DMS79 treated with DMSO at 0.1 percent for 48 hours (cell line): ENCODE measurements at regions not wholly inside any gene's neighbourhood (a gene's known extent, or its start where the extent isn't known, plus 50 kb on each side); places are given as distances from the start of the nearest gene placed in this dataset.

Experiments used
- DNase-seq: peaks from one replicate; lab custom pipeline; 2025; lab: John Stamatoyannopoulos, UW

- DNase-seq, result no peak
Measured at GRCh38 chr3:72322264-72322976, 525.8 kb downstream of the SHQ1 start.

DNA sequence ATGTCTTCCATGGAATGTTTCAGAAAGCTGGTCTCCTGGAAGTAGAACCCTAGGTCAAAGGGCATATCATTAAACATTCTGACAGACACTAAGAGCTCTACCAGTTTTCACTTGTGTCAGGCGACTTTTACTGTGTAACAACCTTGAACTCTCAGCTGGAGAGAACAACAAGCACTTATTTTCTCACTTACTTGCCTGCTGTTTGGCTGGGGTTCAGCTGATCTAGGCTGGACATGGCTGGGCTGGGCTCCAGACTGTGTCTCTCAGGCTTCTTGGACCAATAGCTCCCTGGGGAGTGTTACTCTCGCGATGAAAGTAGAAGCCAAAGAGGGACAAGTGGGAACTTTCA, 527.3 kb downstream of the SHQ1 start:
- DNase-seq, result no peak

DNA sequence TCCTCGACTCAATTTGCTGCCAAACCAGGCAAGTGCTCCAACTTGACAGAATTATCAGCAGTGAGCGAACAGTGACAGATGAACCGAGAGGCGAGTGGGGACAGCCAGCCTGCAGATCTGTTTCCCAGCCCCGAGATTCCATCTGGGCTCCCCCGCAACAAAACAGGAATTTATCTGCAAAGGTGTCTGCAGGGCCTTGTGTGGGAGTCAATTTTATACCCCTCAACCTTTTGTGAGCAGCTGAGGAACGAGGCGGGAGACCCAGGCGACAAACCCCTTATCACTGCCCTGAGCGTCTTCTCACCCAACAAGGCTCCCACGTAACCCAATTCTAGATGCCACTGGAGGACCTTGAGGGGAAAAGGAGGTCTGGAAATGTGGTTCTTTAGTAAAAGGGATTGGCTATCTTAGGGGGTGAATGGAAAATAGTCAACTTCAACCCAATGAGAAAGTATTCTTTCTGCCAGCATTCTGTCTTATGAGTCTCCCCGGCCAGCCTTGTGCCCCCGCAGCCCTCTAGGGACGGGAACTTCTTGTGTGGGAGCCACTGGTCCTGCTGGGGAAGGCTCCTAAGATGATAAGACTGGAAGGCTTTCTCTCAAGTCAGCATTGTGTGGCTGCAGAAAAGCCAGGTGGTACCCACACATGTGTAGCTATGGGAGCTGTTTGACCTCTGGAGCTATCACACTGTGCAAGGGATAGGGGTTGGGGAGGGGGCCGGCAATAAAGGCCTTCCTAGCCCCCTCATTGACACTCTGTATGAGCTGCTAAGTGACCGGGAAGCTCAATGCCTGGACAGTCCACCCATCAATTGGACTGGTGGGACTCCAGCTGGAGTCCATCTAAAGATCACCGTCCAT, 527.9 kb downstream of the SHQ1 start:
- no peak for DNase-seq

- no peak for DNase-seq
Measured at GRCh38 chr3:72319194-72320094, 528.8 kb downstream of the SHQ1 start.

DNA sequence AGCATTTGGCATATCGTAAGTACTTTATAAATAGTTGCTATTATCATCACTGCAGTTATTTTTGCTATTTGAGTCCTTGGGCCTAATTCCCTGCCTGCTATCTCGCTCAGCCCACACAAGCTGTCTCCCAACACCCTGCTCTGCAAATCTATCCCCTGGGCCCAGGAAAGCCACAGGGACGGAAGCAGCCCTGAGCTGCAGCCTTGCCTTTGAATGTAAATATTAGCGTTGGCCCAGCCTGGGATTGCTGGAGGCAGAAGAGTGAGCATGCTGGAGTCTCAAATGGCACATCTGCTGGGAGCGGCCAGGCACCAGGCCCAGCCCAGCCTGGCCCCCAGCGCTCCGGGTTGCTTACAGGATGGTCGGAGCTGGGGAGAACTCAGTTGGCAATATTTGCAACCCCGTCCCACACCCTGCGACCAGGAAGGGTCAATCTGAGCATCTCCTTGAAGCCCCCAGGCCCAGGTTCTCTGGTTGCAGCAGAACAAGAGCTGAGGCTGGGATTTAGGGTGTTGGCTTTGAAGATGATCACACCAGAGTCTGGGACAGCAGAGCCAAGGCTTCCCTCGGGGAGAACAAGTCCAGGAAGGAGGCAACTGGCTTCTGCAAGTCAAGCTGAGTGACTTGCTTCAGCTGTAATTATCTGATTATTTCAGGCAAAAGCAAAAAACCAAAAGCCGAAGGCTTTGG, 529.6 kb downstream of the SHQ1 start:
- no peak for DNase-seq

- no peak for DNase-seq
Measured at GRCh38 chr3:72317491-72317890, 530.8 kb downstream of the SHQ1 start.

GRCh38 chr3:72316501-72317279, 531.6 kb downstream of the SHQ1 start:
- no peak for DNase-seq

- no peak for DNase-seq
Measured at GRCh38 chr3:72313308-72313707, 528.4 kb upstream of the PROK2 start.

DNA sequence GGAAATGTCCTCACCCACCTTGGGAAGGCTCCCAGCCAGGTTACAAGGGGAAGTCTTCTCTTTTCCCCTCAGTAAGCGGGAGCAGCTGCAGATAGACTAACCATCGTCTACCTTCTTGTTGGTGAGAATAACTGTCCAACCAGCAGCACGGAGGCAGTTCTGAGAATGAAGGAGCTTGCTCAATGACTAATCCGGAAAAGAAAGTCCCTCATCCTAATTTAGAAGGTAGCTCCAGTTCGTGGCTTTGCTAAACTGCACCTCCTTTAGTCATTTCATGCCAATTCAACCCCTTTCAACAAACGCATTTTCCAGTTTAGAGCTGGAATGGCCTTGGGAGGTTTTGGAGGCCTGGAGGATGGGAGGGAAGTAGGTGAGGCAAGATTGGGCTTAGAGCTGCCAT, 527.4 kb upstream of the PROK2 start:
- no peak for DNase-seq

DNA sequence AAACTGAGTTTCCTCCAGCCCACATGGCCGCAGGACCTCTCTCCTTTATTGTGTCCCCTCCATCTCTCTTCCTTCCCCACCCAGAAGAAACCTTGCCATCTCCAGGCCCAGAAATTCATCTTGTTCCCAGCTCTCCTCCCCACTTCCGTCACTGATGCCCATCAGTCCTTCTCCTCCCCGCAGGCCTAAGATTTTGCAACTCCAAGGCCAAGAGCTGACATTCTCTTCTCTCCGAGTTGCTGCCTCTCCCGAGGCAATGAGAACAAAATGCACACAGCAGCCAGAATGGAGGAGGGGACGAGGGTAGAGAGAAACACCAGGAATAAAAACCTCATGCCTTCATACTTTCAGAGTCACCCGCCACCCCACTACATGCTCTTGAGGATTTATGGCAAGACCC, 526.5 kb upstream of the PROK2 start:
- no peak for DNase-seq

DNA sequence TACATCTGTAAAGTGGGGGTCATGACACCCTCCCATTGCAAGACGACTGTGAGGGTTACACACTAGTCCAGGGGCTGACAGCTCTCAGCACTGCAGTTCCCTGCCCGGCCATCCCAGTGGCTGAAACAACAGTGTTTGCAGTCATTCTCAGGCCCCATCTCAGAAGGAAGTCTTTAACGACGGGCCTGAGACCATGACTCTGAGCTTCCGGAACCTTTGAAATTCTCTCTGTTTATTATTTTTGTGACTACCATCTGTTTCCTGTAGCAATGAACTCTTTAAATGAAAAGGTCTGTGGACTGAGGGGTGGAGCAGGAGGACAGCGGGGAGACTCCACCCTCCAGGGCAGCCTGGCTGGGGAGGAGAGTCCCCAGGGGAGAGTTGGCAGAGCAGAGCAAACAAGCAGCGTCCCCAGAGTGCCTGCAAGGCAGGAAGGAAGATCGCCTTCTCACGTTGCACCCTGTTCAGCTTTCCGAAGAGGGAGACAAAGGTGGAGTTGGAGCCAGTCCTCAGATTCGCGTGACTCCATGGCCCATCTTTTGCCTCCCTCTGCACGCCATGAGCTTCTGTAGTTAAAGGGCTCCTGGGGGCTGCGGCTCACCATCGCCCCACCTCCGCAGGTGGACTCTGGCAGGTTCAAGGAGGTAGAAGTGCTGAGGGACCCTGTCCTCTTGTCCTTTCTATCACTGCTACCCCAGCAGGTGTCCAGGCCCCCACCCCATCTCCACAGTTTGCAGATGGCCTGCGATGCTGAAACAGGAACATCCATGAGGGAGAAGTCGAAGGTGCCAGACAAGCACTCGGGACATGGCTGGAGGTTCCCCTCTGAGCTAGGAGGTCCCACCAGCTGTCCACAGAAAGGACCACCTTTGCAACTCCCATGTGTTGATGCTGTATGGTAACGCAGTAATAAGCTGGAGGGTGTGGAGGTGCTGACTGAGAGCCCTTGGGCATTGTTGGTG, 525.8 kb upstream of the PROK2 start:
- DNase-seq, result no peak

DNA sequence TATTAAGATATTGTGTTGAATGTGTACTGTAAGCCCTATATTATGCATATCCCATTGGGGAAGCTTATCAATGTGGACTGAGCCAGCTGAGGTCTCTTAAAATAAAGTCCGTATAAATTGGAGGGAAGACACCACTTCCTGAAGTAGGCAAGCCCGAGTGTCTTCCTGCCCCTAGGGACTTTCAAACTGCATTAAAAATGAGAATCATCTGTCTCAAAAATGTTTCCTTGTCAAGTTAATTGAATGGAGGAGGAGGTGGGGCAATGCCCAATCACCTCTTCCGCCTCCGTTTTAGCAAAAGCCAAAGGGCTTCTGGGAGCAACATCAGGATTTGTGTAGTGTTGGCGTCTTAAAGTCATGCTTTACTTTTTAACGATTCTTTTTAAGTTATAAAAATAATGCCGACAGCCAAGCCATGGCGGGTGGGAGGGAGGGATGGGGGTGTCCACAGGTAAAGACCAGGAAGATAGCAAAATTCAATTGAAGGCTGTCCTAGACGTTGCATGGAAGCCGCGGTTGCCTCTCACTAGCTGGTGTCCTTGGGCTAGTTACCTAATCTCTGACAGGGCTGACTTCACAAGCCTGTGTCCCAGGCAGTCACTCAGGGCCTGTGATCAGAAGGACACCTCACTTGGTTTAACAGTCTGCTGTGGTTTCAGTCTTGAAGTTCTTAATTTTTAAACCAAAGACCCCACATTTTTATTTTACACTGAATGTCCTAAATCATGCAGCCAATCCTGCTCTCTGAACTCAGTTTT, 524.9 kb upstream of the PROK2 start:
- DNase-seq, result no peak

DNA sequence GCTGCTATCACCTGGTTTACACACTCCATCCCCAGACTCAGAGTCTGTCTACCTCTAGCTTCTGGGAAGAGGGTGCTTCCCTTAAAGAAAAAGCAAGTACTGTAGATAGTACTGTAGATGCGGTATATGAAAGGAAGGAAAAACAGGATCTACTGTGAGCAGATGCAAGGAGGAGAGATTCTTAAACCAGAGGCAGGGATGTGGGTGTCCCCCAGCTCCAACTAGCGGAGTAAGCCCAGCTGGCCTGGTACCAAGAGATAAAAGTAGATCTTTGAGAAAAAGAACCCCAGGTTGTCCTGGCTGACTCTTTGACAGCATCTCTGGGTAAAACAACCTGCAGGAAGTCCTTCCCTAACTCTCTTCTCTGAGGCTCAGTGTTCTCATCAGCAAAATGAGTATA, 523.7 kb upstream of the PROK2 start:
- DNase-seq, result no peak

- DNase-seq, result no peak
Measured at GRCh38 chr3:72307438-72308115, 522.6 kb upstream of the PROK2 start.

GRCh38 chr3:72306800-72307341, 521.9 kb upstream of the PROK2 start:
- DNase-seq, result peak; percentile 92

- DNase-seq, result no peak
Measured at GRCh38 chr3:72303926-72304325, 519.0 kb upstream of the PROK2 start.

DNA sequence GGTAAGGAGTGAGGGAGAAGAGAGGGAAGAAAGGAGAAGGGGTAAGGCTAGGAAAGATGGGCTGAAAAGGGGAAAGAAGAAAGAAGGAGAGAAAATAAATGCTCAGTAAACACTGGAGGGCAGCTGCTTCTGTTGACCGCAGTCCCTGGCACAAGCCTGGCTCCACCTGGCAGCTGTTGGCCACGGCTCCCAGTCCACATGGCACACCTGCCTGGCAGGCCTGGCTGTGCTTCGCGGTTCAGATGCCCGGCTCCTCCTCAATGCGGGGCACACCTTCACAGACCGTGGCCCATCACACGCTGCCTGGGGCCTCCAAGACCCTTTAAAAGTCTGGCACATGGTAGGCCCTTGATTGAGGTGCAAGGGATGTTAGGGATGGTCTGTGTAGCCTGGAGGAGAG, 516.8 kb upstream of the PROK2 start:
- DNase-seq, result no peak

DNA sequence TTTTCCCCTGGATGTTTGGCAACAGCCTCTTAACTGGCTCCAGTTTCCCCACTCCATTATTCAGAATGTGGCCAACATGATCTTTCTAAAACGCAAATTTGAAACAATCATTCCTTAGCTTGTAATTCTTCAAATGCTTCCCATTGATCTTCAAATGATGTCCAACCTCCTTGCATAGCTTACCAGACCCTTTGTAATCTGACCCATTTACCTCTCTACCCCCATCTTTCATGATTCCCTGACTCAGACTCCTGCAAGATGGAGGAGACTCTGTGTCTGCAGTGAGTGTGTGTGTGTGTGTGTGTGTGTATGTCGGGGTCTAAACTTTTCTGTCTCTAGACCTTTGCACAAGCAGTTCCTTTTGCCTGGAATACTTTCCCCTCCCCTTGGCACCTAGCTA, 515.7 kb upstream of the PROK2 start:
- no peak for DNase-seq
